Lung (tissue), 11 donors: ENCODE measurements at regions not wholly inside any gene's neighbourhood (a gene's known extent, or its start where the extent isn't known, plus 50 kb on each side); places are given as distances from the start of the nearest gene placed in this dataset.

Experiments
- ATAC-seq: fragments of 200-7000 bp; cut with Tn5 transposase; one replicate; pipeline ENCODE4 v1.9.1; 2020; ENCODE audit warnings: moderate number of reproducible peaks; ENCODE audit not compliant: insufficient read depth, low FRiP score
- DNase-seq, 3 donors: peaks; one replicate each; pipeline ENCODE4 v3.0.0-alpha.2; 2013 to 2017
- H3K27ac ChIP-seq, 2 donors: one replicate each; pipeline ENCODE4 v1.5.1; 2013; ENCODE audit warnings: mild to moderate bottlenecking in 2 of 2, moderate library complexity in 2 of 2, control low read depth in 1 of 2, inconsistent platforms in 1 of 2, low read depth in 1 of 2, low read length in 1 of 2
- H3K27me3 ChIP-seq, 3 donors: one replicate each; pipeline ENCODE4 v1.5.1; 2013; ENCODE audit warnings: low read length in 2 of 3; ENCODE audit not compliant: control insufficient read depth in 3 of 3, insufficient read depth in 3 of 3
- H3K36me3 ChIP-seq, 4 donors: one replicate each; pipeline ENCODE4 v1.5.1; 2013; ENCODE audit warnings: low read length in 4 of 4, mild to moderate bottlenecking in 1 of 4, moderate library complexity in 1 of 4; ENCODE audit not compliant: control insufficient read depth in 4 of 4, insufficient read depth in 4 of 4
- H3K4me1 ChIP-seq, 5 donors: one replicate each; pipeline ENCODE4 v1.5.1; 2013; ENCODE audit warnings: low read length in 5 of 5, mild to moderate bottlenecking in 2 of 5, moderate library complexity in 1 of 5; ENCODE audit not compliant: control insufficient read depth in 5 of 5, insufficient read depth in 5 of 5
- H3K4me3 ChIP-seq: one replicate; pipeline ENCODE4 v1.5.1; 2013; ENCODE audit warnings: mild to moderate bottlenecking, control low read depth, moderate library complexity
- H3K9ac ChIP-seq, 2 donors: one replicate each; pipeline ENCODE4 v1.5.1; 2013; ENCODE audit warnings: low read length in 2 of 2, control low read depth in 1 of 2; ENCODE audit not compliant: insufficient read depth in 1 of 2
- H3K9me3 ChIP-seq, 4 donors: one replicate each; pipeline ENCODE4 v1.5.1; 2013; ENCODE audit warnings: low read length in 3 of 4, mild to moderate bottlenecking in 1 of 4, moderate library complexity in 1 of 4; ENCODE audit not compliant: control insufficient read depth in 4 of 4, insufficient read depth in 3 of 4
- WGBS, 2 donors: extraction: QIAGEN DNeasy Blood & Tissue Kit; methylation state at CpG; one replicate each; pipeline ENCODE4 v1.1.7; 2013; 5-methylcytosine and 5-hydroxymethylcytosine counted together
- TF ChIP-seq, protein P1 (sequence below): IDR thresholded peaks from 2 replicates; pipeline ENCODE4 v1.5.1; 2012; ENCODE audit warnings: mild to moderate bottlenecking; ENCODE audit errors: control extremely low read depth, extremely low read depth
- donor health status: control.
- donor health status: control.
- donor health status: Bipolar disorder and iron deficiency.
- donor health status: healthy.
- donor health status: DM: yes; HTN: yes; CAD: no.

GRCh38 chr5:52132053-52132452, 655.7 kb upstream of the ITGA1 start:
- no peak for ATAC-seq
- 77 to 78% methylated on average over 3 of the region's 3 CpGs for WGBS, 2 donors

DNA sequence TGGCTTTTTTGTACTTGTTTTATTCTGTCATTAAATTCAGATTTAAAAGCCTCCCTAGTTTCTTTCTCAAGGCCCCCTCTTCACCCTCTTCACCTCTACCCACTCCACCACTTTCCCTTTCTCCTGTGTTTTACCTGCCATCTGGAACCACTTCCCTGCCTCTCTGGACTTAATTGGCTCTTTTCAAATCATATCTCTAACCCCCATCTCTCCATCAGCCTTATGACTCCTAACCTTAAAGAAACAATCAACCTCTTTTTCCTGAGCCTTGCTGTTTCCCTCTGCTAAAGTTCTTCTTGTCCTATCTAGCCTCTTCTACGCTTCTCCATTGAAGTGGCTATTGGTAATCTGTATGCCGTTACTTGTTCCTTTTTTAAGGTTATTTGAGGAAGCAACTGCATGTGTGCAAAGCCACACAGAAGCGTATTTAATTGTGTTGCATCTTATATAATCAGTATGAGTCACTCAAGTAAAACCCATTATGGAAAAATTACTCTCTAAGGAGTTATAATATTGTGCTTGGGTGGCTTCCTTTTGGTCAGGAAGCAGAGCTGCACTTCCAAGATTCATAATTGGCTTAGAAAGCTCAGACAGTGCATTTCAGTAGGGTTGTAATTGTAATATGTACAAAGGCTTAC, 653.6 kb upstream of the ITGA1 start:
- Histone ChIP-seq H3K27me3 (no peaks in the 10 kb centered on the region), H3K9me3 (no peaks in the 10 kb centered on the region), H3K4me1 (no peaks in the 10 kb centered on the region), H3K27ac (no peak overlapping the region), H3K4me3 (no peak overlapping the region), H3K36me3 (no peaks in the 10 kb centered on the region), H3K9ac (no peak overlapping the region)
- no peak for DNase-seq
- ATAC-seq: no peak
- WGBS, 2 donors: 26 to 37% methylated on average over 3 of the region's 3 CpGs
- TF ChIP-seq, protein P1, sequence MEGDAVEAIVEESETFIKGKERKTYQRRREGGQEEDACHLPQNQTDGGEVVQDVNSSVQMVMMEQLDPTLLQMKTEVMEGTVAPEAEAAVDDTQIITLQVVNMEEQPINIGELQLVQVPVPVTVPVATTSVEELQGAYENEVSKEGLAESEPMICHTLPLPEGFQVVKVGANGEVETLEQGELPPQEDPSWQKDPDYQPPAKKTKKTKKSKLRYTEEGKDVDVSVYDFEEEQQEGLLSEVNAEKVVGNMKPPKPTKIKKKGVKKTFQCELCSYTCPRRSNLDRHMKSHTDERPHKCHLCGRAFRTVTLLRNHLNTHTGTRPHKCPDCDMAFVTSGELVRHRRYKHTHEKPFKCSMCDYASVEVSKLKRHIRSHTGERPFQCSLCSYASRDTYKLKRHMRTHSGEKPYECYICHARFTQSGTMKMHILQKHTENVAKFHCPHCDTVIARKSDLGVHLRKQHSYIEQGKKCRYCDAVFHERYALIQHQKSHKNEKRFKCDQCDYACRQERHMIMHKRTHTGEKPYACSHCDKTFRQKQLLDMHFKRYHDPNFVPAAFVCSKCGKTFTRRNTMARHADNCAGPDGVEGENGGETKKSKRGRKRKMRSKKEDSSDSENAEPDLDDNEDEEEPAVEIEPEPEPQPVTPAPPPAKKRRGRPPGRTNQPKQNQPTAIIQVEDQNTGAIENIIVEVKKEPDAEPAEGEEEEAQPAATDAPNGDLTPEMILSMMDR: no peak

More at GRCh38 chr5:52132053-52132452, 655.7 kb upstream of the ITGA1 start:
- no peak overlapping the region for H3K4me3 ChIP-seq
- no peak overlapping the region for H3K9ac ChIP-seq
- TF ChIP-seq, protein P1: no peak
- no peaks in the 10 kb centered on the region for H3K9me3 ChIP-seq
- no peak for DNase-seq
- H3K27me3 ChIP-seq: no peaks in the 10 kb centered on the region
- H3K4me1 ChIP-seq: no peaks in the 10 kb centered on the region
- H3K36me3 ChIP-seq: no peaks in the 10 kb centered on the region
- no peak overlapping the region for H3K27ac ChIP-seq

DNA sequence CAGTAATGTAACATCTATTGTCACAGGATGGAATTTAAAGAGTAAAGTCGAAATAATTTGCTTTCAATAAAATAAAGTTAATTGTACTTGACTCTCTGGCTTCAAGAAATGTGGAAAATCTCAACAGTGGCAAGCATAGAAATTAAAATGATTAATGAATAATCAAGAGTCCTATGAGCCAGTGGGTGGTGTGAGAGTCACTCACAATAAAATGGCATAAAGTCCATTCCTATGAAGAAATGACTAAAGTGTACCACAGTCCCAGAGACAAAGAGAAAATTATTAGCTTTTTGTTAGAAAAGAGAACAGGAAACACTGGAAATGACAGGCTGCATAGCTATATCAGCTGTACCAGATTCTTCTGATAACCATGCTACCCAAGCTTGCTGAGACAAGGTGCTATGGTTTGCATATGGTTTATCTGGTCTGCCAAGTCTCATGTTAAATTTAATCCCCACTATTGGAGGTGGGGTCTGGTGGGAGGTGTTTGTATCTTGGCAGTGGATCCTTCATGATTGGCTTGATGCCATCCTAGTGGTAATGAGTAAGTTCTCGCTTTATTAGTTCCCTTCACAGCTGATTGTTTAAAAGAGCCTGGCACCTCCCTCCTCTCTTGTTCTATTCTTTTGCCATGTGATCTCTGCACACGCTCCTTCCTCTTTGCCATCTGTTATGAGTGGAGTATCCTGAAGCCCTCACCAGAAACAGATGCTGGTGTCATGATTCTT, 647.7 kb upstream of the ITGA1 start:
- H3K4me1 ChIP-seq: no peaks in the 10 kb centered on the region
- ATAC-seq (no peak), DNase-seq (no peak)
- H3K27ac ChIP-seq: no peak overlapping the region
- WGBS, 2 donors: 53 to 57% methylated on average over 3 of the region's 3 CpGs
- H3K36me3 ChIP-seq: no peaks in the 10 kb centered on the region
- no peaks in the 10 kb centered on the region for H3K9me3 ChIP-seq
- no peaks in the 10 kb centered on the region for H3K27me3 ChIP-seq
- H3K9ac ChIP-seq: no peak overlapping the region
- TF ChIP-seq, protein P1: no peak
- no peak overlapping the region for H3K4me3 ChIP-seq

DNA sequence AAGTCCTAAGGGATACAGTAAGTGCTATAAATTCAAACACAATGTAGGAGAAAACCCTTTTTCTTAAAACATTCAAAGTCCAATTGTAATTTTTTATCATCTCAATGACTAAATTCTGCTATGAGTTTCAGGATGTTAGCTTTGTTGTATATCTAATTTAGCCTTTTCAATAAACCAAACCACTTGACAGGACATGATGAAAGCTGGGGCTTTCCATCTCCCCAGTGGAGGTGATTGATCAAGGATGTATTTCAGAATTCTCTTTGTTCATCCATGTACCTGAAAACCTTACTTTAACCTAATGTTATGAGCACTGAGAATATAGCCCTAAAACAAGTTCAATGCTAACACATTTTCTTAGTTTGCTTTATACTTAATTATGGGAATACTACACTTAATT, 639.0 kb upstream of the ITGA1 start:
- H3K36me3 ChIP-seq: no peaks in the 10 kb centered on the region
- no peak overlapping the region for H3K27ac ChIP-seq

More for the DNA sequence above, 639.0 kb upstream of the ITGA1 start:
- TF ChIP-seq, protein P1: no peak
- H3K9ac ChIP-seq: no peak overlapping the region
- H3K27me3 ChIP-seq: no peaks in the 10 kb centered on the region
- ATAC-seq: no peak
- H3K9me3 ChIP-seq: no peaks in the 10 kb centered on the region
- H3K4me1 ChIP-seq: no peaks in the 10 kb centered on the region
- no peak overlapping the region for H3K4me3 ChIP-seq
- DNase-seq: no peak
